B cell (primary cell): ENCODE measurements at regions not wholly inside any gene's neighbourhood (a gene's known extent, or its start where the extent isn't known, plus 50 kb on each side); places are given as distances from the start of the nearest gene placed in this dataset.

Experiments
- ATAC-seq: fragments of 200-7000 bp; cut with Tn5 transposase; one replicate; pipeline ENCODE4 v1.10.0; 2021; ENCODE audit warnings: low read depth, mild to moderate bottlenecking, moderate number of reproducible peaks, moderate library complexity
- CTCF ChIA-PET: fragments of 350-600 bp; sonication (Branson Sonifier 250); formaldehyde crosslinking; loops from one replicate; lab custom pipeline; 2021; ENCODE audit warnings: antibody characterized with exemption, inconsistent platforms; lab: Charles Lee
- POLR2A ChIA-PET: fragments of 350-600 bp; sonication (Branson Sonifier 250); formaldehyde crosslinking; loops from one replicate; lab custom pipeline; 2021; ENCODE audit warnings: antibody characterized with exemption; lab: Charles Lee
- DNase-seq: peaks from one replicate; pipeline ENCODE4 v3.0.0; 2013
- H2AFZ ChIP-seq: 2 replicates; pipeline ENCODE4 v1.6.1; 2012; ENCODE audit warnings: mild to moderate bottlenecking, low read depth, low read length; ENCODE audit not compliant: insufficient read depth, poor library complexity, severe bottlenecking
- H3K27ac ChIP-seq, 2 donors: 1 replicate in 1 of 2; 2 replicates in 1 of 2; pipeline ENCODE4 v1.5.1; 2012 to 2013; ENCODE audit warnings: low read length in 2 of 2, mild to moderate bottlenecking in 2 of 2, moderate library complexity in 1 of 2
- H3K27me3 ChIP-seq, 4 experiments: fragments of 200-600 bp in 1 of 4; sonication (generic) in 1 of 4; replicated peaks in 1 of 4; 1 replicate in 2 of 4; 2 replicates in 2 of 4; pipeline versions ENCODE4 v1.6.1 to v1.7.0; 2013 to 2016; ENCODE audit warnings: low read length in 3 of 4, mild to moderate bottlenecking in 2 of 4, mixed read lengths in 1 of 4, moderate library complexity in 1 of 4; ENCODE audit not compliant: insufficient read depth in 4 of 4, control insufficient read depth in 3 of 4; ENCODE audit errors: control extremely low read depth in 1 of 4
- H3K36me3 ChIP-seq, 2 experiments: replicated peaks in 1 of 2; 1 replicate in 1 of 2; 2 replicates in 1 of 2; pipeline versions ENCODE4 v1.6.1 to v1.7.1; 2013; ENCODE audit warnings: low read length in 1 of 2; ENCODE audit not compliant: insufficient read depth in 2 of 2, control insufficient read depth in 1 of 2; ENCODE audit errors: control extremely low read depth in 1 of 2, extremely low read depth in 1 of 2
- H3K4me1 ChIP-seq, 2 donors: fragments of 200-600 bp in 1 of 2; sonication (generic) in 1 of 2; 1 replicate in 1 of 2; 2 replicates in 1 of 2; pipeline versions ENCODE4 v1.5.1 to v1.6.1; 2013 to 2017; ENCODE audit warnings: low read length in 2 of 2; ENCODE audit not compliant: control insufficient read depth in 2 of 2, insufficient read depth in 2 of 2
- H3K4me2 ChIP-seq: replicated peaks from 2 replicates; pipeline ENCODE3; 2012; ENCODE audit warnings: mild to moderate bottlenecking, low read depth, low read length; ENCODE audit not compliant: poor library complexity, severe bottlenecking
- H3K4me3 ChIP-seq, 5 experiments: fragments of 200-600 bp in 1 of 5; sonication (generic) in 1 of 5; 1 replicate in 3 of 5; 2 replicates in 2 of 5; pipeline versions ENCODE4 v1.5.1 to v1.7.0; 2011 to 2016; ENCODE audit warnings: low read length in 4 of 5, mild to moderate bottlenecking in 4 of 5, low read depth in 2 of 5, control low read depth in 1 of 5, moderate library complexity in 1 of 5; ENCODE audit not compliant: insufficient read depth in 1 of 5; ENCODE audit errors: control extremely low read depth in 1 of 5, extremely low read depth in 1 of 5
- H3K79me2 ChIP-seq: fragments of 200-600 bp; sonication (generic); one replicate; pipeline ENCODE4 v1.6.0; 2016; ENCODE audit warnings: low read length; ENCODE audit not compliant: control insufficient read depth, insufficient read depth
- H3K9ac ChIP-seq: fragments of 200-600 bp; sonication (generic); 2 replicates; pipeline ENCODE4 v1.6.1; 2017; ENCODE audit warnings: mild to moderate bottlenecking, low read length, moderate library complexity
- H3K9me3 ChIP-seq, 3 donors: one replicate each; pipeline versions ENCODE4 v1.6.1 to v1.7.1; 2013; ENCODE audit warnings: low read length in 2 of 3; ENCODE audit not compliant: control insufficient read depth in 2 of 3, insufficient read depth in 1 of 3; ENCODE audit errors: control extremely low read depth in 1 of 3
- H4K20me1 ChIP-seq: 2 replicates; pipeline ENCODE4 v1.6.0; 2012; ENCODE audit warnings: mild to moderate bottlenecking, low read length; ENCODE audit not compliant: insufficient read depth, control insufficient read depth, poor library complexity, severe bottlenecking
- H3K27ac Mint-ChIP-seq: one replicate; pipeline ENCODE4 v1.8.0; 2021; ENCODE audit warnings: mixed read lengths
- H3K27me3 Mint-ChIP-seq: one replicate; pipeline ENCODE4 v1.8.0; 2021; ENCODE audit warnings: mixed read lengths
- H3K4me1 Mint-ChIP-seq: one replicate; pipeline ENCODE4 v1.8.0; 2021; ENCODE audit warnings: mixed read lengths
- H3K4me3 Mint-ChIP-seq: one replicate; pipeline ENCODE4 v1.8.0; 2021; ENCODE audit warnings: mixed read lengths
- H3K9me3 Mint-ChIP-seq: one replicate; pipeline ENCODE4 v1.8.0; 2022; ENCODE audit warnings: mixed read lengths; ENCODE audit not compliant: insufficient read depth
- EZH2 ChIP-seq: IDR thresholded peaks from 2 replicates; pipeline ENCODE4 v1.6.1; 2012; ENCODE audit warnings: borderline replicate concordance, low read depth, mild to moderate bottlenecking, moderate library complexity, low read length; ENCODE audit not compliant: insufficient read depth, poor library complexity, severe bottlenecking
- WGBS: methylation state at CpG from one replicate; pipeline ENCODE4 v1.1.5; 2013; ENCODE audit warnings: missing lambda C conversion rate; ENCODE audit not compliant: insufficient coverage; 5-methylcytosine and 5-hydroxymethylcytosine counted together
- intact Hi-C: fragments of 100-400 bp; cut with micrococcal nuclease; formaldehyde crosslinking; loops from one replicate; pipeline ENCODE4 v1.10.0; 2022
- TF ChIP-seq, protein P1 (sequence below): fragments of 200-600 bp; IDR thresholded peaks from one replicate; pipeline ENCODE4 v1.8.0; 2022; ENCODE audit warnings: antibody characterized with exemption, mild to moderate bottlenecking

DNA sequence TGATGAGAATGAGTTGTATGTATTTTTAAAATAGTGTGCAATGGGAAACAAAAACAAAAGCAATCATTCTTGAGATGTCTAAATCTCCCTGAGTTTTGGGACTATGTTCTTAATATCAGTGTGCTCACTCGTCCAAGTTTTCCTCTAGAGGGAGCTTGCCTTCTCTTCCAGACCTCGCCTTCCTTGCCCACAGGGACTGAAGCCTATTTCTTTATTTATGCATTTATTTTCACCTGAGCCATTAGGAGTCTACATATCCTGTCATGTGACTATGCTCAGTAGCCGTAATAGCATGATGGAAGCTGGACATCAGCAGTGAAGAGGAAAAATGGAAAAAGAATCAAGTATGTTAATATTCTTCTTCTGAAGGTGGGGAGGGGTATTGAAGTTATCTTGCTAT, 131.2 kb downstream of the SH3BGRL2 start:
- Histone ChIP-seq H3K4me1 (no peaks in the 10 kb centered on the region), H2AFZ (no peak overlapping the region), H3K4me2 (no peak overlapping the region), H3K9ac (no peak overlapping the region), H3K27me3 (no peaks in the 10 kb centered on the region), H3K9me3 (peaks cover 0 to 10% (median 4%) of the 10 kb centered on the region in 3 donors), H3K4me3 (no peak overlapping the region), H3K27ac (no peak overlapping the region), H4K20me1 (no peaks in the 10 kb centered on the region), H3K79me2 (no peaks in the 10 kb centered on the region), H3K36me3 (no peaks in the 10 kb centered on the region)
- no peak for DNase-seq
- intact Hi-C loops, result no loop called here
- ATAC-seq, result no peak
- Mint-ChIP-seq H3K27ac (no peak overlapping the region), H3K4me1 (no peaks in the 10 kb centered on the region), H3K4me3 (no peak overlapping the region), H3K27me3 (peaks cover 19% of the 10 kb centered on the region), H3K9me3 (no peaks in the 10 kb centered on the region)
- TF ChIP-seq, protein P1, sequence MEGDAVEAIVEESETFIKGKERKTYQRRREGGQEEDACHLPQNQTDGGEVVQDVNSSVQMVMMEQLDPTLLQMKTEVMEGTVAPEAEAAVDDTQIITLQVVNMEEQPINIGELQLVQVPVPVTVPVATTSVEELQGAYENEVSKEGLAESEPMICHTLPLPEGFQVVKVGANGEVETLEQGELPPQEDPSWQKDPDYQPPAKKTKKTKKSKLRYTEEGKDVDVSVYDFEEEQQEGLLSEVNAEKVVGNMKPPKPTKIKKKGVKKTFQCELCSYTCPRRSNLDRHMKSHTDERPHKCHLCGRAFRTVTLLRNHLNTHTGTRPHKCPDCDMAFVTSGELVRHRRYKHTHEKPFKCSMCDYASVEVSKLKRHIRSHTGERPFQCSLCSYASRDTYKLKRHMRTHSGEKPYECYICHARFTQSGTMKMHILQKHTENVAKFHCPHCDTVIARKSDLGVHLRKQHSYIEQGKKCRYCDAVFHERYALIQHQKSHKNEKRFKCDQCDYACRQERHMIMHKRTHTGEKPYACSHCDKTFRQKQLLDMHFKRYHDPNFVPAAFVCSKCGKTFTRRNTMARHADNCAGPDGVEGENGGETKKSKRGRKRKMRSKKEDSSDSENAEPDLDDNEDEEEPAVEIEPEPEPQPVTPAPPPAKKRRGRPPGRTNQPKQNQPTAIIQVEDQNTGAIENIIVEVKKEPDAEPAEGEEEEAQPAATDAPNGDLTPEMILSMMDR, result no peak
- no peak for TF ChIP-seq EZH2
- ChIA-PET POLR2A (no interaction called here), CTCF (no interaction called here)
- no CpG with 5 or more reads among the region's 3 CpGs for WGBS

DNA sequence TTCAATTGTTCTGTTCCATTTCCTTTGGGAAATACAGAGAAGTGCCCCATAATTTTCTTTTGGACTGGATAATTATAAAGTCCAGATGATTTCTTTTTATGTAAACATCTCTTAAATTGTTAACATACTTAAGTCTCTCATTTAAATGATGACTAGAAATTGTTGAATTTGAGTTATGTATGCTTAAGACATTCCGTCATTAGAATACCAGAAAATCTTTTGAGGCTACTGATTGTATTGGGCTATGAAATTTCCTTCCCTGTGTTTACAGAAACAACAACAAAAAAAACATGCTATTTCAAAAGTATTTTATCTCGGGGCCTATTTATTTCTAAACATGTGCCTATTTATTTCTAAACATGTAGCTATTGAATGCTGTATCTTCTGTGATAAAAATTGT, 125.4 kb downstream of the SH3BGRL2 start:
- no peaks in the 10 kb centered on the region for H4K20me1 ChIP-seq
- Mint-ChIP-seq H3K27ac (no peak overlapping the region), H3K9me3 (no peaks in the 10 kb centered on the region), H3K27me3 (peaks cover 15% of the 10 kb centered on the region), H3K4me1 (no peaks in the 10 kb centered on the region), H3K4me3 (no peak overlapping the region)
- H3K79me2 ChIP-seq, result no peaks in the 10 kb centered on the region
- H2AFZ ChIP-seq, result no peak overlapping the region
- no peaks in the 10 kb centered on the region for H3K9me3 ChIP-seq
- no peak for ATAC-seq
- no peak overlapping the region for H3K4me2 ChIP-seq
- no peak overlapping the region for H3K4me3 ChIP-seq
- no peak for DNase-seq
- no peaks in the 10 kb centered on the region for H3K27me3 ChIP-seq
- TF ChIP-seq, protein P1, result no peak
- TF ChIP-seq EZH2, result no peak
- no peak overlapping the region for H3K27ac ChIP-seq
- ChIA-PET POLR2A (no interaction called here), CTCF (no interaction called here)
- no peak overlapping the region for H3K9ac ChIP-seq
- WGBS, result no CpG with 5 or more reads among the region's 2 CpGs
- H3K4me1 ChIP-seq, result no peaks in the 10 kb centered on the region
- intact Hi-C loops, result no loop called here
- H3K36me3 ChIP-seq, result no peaks in the 10 kb centered on the region
